Spleen (tissue), 7 donors: ENCODE measurements at regions not wholly inside any gene's neighbourhood (a gene's known extent, or its start where the extent isn't known, plus 50 kb on each side); places are given as distances from the start of the nearest gene placed in this dataset.

Experiments
- CTCF ChIP-seq, 11 experiments: fragments of 200-600 bp in 7 of 11; fragments of 450-650 bp in 4 of 11; sonication (generic) in 4 of 11; IDR thresholded peaks in 8 of 11; conservative IDR thresholded peaks in 3 of 11; 1 replicate in 7 of 11; 2 replicates in 4 of 11; pipeline versions ENCODE4 v1.4.0 to v1.8.0; 2016 to 2021; ENCODE audit warnings: antibody characterized with exemption in 11 of 11, inconsistent platforms in 4 of 11, mild to moderate bottlenecking in 1 of 11
- POLR2A ChIP-seq, 3 donors: fragments of 450-650 bp; IDR thresholded peaks; one replicate each; pipeline ENCODE4 v1.5.1; 2017; ENCODE audit warnings: antibody characterized with exemption in 3 of 3, mild to moderate bottlenecking in 1 of 3
- donor health status: DM: no; HTN: no; CAD: no; lungs with moderate emphysema.
- donor health status: DM: no; HTN: no; CAD: no.
- donor health status: DM: no; HTN: no; CAD: no.

GRCh38 chr2:59366288-59366687 is 1125.2 kb upstream of the FANCL start:
- TF ChIP-seq POLR2A (IDR thresholded peaks at IDR 0.05) (no peak), CTCF (IDR thresholded peaks at IDR 0.05 in 8 of 11, conservative IDR thresholded peaks at IDR 0.05 in 3 of 11) (no peak)
